GM23338 (cell line): ENCODE measurements at regions not wholly inside any gene's neighbourhood (a gene's known extent, or its start where the extent isn't known, plus 50 kb on each side); places are given as distances from the start of the nearest gene placed in this dataset.

Experiments
- CREB1 ChIP-seq: fragments of 250-450 bp; sonication (Bioruptor Pico); IDR thresholded peaks from 2 replicates; pipeline ENCODE4 v1.5.0; 2020; ENCODE audit warnings: low read depth, mild to moderate bottlenecking, moderate library complexity
- EZH2 ChIP-seq: fragments of 200-600 bp; sonication (generic); IDR thresholded peaks from one replicate; pipeline ENCODE4 v1.8.0; 2017; ENCODE audit warnings: antibody characterized with exemption, mild to moderate bottlenecking, low read depth; ENCODE audit not compliant: unreplicated experiment
- EZH2phosphoT487 ChIP-seq: fragments of 200-600 bp; sonication (generic); IDR thresholded peaks from one replicate; pipeline ENCODE4 v1.8.1; 2018; ENCODE audit warnings: antibody characterized with exemption; ENCODE audit not compliant: unreplicated experiment
- ZNF331 ChIP-seq: fragments of 250-450 bp; sonication (Bioruptor Pico); IDR thresholded peaks from 2 replicates; pipeline ENCODE4 v1.5.0; 2020; ENCODE audit warnings: low read depth, mild to moderate bottlenecking, moderate library complexity
- TF ChIP-seq, protein P1 (sequence below), 2 experiments: fragments of 200-600 bp in 1 of 2; sonication (generic) in 1 of 2; conservative IDR thresholded peaks; 2 replicates each; pipeline versions ENCODE4 v1.5.1 to v1.6.1; 2016 to 2017; ENCODE audit warnings: antibody characterized with exemption in 2 of 2, low read depth in 2 of 2, mild to moderate bottlenecking in 2 of 2, moderate library complexity in 1 of 2

DNA sequence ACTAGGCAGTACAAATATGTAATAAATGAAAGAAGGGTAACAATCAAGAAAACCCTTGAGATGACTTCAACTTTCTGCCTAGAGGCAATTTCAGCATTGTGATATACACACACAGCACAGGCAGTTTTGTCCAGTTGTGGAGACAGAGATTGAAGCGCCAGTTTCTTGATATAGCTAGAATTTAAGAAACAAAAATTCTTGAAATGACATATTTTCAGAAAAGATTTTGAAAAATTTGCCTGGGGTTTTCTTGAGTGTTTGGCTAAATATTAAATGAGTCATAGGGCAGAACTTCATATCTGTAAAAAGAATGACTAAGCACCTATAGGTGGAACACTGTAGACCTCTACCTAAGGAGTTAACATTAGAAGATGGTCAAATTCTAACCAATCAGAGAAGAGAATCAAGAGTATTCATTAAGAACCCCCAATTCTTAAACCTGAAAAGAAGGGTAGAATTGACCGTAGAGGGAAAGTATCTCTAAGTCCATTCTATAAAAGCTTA is 1266.8 kb upstream of the TMEFF2 start:
- TF ChIP-seq EZH2phosphoT487 (no peak), EZH2 (no peak), ZNF331 (CRISPR knock-in tag) (no peak), CREB1 (CRISPR knock-in tag) (no peak)
- TF ChIP-seq, protein P1, sequence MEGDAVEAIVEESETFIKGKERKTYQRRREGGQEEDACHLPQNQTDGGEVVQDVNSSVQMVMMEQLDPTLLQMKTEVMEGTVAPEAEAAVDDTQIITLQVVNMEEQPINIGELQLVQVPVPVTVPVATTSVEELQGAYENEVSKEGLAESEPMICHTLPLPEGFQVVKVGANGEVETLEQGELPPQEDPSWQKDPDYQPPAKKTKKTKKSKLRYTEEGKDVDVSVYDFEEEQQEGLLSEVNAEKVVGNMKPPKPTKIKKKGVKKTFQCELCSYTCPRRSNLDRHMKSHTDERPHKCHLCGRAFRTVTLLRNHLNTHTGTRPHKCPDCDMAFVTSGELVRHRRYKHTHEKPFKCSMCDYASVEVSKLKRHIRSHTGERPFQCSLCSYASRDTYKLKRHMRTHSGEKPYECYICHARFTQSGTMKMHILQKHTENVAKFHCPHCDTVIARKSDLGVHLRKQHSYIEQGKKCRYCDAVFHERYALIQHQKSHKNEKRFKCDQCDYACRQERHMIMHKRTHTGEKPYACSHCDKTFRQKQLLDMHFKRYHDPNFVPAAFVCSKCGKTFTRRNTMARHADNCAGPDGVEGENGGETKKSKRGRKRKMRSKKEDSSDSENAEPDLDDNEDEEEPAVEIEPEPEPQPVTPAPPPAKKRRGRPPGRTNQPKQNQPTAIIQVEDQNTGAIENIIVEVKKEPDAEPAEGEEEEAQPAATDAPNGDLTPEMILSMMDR (conservative IDR thresholded peaks at IDR 0.05; ENCODE audit: low read depth in 2 of 2): no peak
